Mesendoderm (in vitro differentiated cells): ENCODE measurements at regions not wholly inside any gene's neighbourhood (a gene's known extent, or its start where the extent isn't known, plus 50 kb on each side); places are given as distances from the start of the nearest gene placed in this dataset.

Source experiments
- DNase-seq: peaks from one replicate; pipeline ENCODE4 v3.0.0; 2013
- H2AK5ac ChIP-seq: 2 replicates; pipeline ENCODE4 v1.6.1; 2013; ENCODE audit warnings: low read length, inconsistent platforms
- H2BK120ac ChIP-seq: 2 replicates; pipeline ENCODE4 v1.6.1; 2013; ENCODE audit warnings: low read depth, mild to moderate bottlenecking, low read length, moderate library complexity, mixed read lengths
- H2BK15ac ChIP-seq: replicated peaks from 2 replicates; pipeline ENCODE4 v1.6.1; 2013; ENCODE audit warnings: low read depth, mild to moderate bottlenecking, moderate library complexity
- H2BK5ac ChIP-seq: 2 replicates; pipeline ENCODE4 v1.6.1; 2013; ENCODE audit warnings: low read length, inconsistent platforms
- H3K18ac ChIP-seq: 2 replicates; pipeline ENCODE4 v1.6.1; 2013; ENCODE audit warnings: mild to moderate bottlenecking, low read length, mixed read lengths
- H3K23ac ChIP-seq: one replicate; pipeline ENCODE4 v1.6.1; 2013; ENCODE audit warnings: low read length
- H3K27ac ChIP-seq: 2 replicates; pipeline ENCODE4 v1.5.1; 2013; ENCODE audit warnings: low read depth, mild to moderate bottlenecking, inconsistent platforms, low read length, moderate library complexity
- H3K27me3 ChIP-seq: 2 replicates; pipeline ENCODE4 v1.6.1; 2013; ENCODE audit warnings: low read length, control low read depth, mild to moderate bottlenecking, inconsistent platforms; ENCODE audit not compliant: insufficient read depth, poor library complexity
- H3K36me3 ChIP-seq: 2 replicates; pipeline ENCODE4 v1.6.1; 2013; ENCODE audit warnings: low read length, inconsistent platforms; ENCODE audit not compliant: control insufficient read depth, insufficient read depth
- H3K4ac ChIP-seq: one replicate; pipeline ENCODE4 v1.6.1; 2013; ENCODE audit warnings: low read depth, mild to moderate bottlenecking, low read length, moderate library complexity
- H3K4me1 ChIP-seq: 2 replicates; pipeline ENCODE4 v1.6.1; 2013; ENCODE audit warnings: low read depth, low read length, inconsistent platforms; ENCODE audit not compliant: control insufficient read depth
- H3K4me2 ChIP-seq: 2 replicates; pipeline ENCODE4 v1.6.1; 2013; ENCODE audit warnings: low read length
- H3K4me3 ChIP-seq: 2 replicates; pipeline ENCODE4 v1.5.1; 2013; ENCODE audit warnings: mild to moderate bottlenecking, low read length
- H3K56ac ChIP-seq: one replicate; pipeline ENCODE4 v1.6.1; 2013; ENCODE audit warnings: low read length
- H3K79me1 ChIP-seq: 2 replicates; pipeline ENCODE4 v1.6.1; 2013; ENCODE audit warnings: low read length, inconsistent platforms
- H3K79me2 ChIP-seq: 2 replicates; pipeline ENCODE4 v1.6.1; 2013; ENCODE audit warnings: mild to moderate bottlenecking, low read length; ENCODE audit not compliant: control insufficient read depth, insufficient read depth
- H3K9ac ChIP-seq: 2 replicates; pipeline ENCODE4 v1.6.1; 2013; ENCODE audit warnings: low read length, inconsistent platforms
- H4K5ac ChIP-seq: one replicate; pipeline ENCODE4 v1.6.1; 2013; ENCODE audit warnings: low read length
- H4K8ac ChIP-seq: one replicate; pipeline ENCODE4 v1.6.1; 2013; ENCODE audit warnings: low read depth, mild to moderate bottlenecking, control low read depth, low read length, moderate library complexity
- WGBS: extraction: QIAGEN DNeasy Blood & Tissue Kit; methylation state at CpG from one replicate; pipeline ENCODE4 v1.1.7; 2013; ENCODE audit warnings: low lambda C conversion rate, missing lambda C conversion rate; ENCODE audit not compliant: insufficient coverage; ENCODE audit errors: extremely low coverage; 5-methylcytosine and 5-hydroxymethylcytosine counted together

GRCh38 chr16:58906981-58907715, 173.0 kb upstream of the GOT2 start:
- Histone ChIP-seq H3K79me2 (no peaks in the 10 kb centered on the region), H2BK15ac (no peak overlapping the region), H3K4ac (no peak overlapping the region), H3K27ac (no peak overlapping the region), H3K36me3 (no peaks in the 10 kb centered on the region), H2BK120ac (no peak overlapping the region), H3K4me3 (no peak overlapping the region), H3K9ac (no peak overlapping the region), H3K79me1 (no peaks in the 10 kb centered on the region), H3K4me1 (no peaks in the 10 kb centered on the region), H2AK5ac (no peak overlapping the region), H2BK5ac (no peak overlapping the region), H3K4me2 (no peak overlapping the region), H4K5ac (no peak overlapping the region), H4K8ac (no peak overlapping the region), H3K23ac (no peak overlapping the region), H3K18ac (no peak overlapping the region), H3K27me3 (no peaks in the 10 kb centered on the region), H3K56ac (no peak overlapping the region)
- no CpG with 5 or more reads among the region's 8 CpGs for WGBS
- DNase-seq, result no peak

- whole genome bisulfite sequencing, result no CpG with 5 or more reads among the region's 4 CpGs
Observed at GRCh38 chr16:58904291-58904690, 170.2 kb upstream of the GOT2 start.

GRCh38 chr16:58889516-58889915, 155.4 kb upstream of the GOT2 start:
- Histone ChIP-seq H2AK5ac (no peak overlapping the region), H3K27me3 (no peaks in the 10 kb centered on the region), H4K8ac (no peak overlapping the region), H3K9ac (no peak overlapping the region), H3K23ac (no peak overlapping the region), H2BK120ac (no peak overlapping the region), H3K79me2 (no peaks in the 10 kb centered on the region), H3K4me3 (no peak overlapping the region), H3K4ac (no peak overlapping the region), H3K18ac (no peak overlapping the region), H2BK15ac (no peak overlapping the region), H3K36me3 (no peaks in the 10 kb centered on the region), H3K56ac (no peak overlapping the region), H3K79me1 (no peaks in the 10 kb centered on the region), H3K27ac (no peak overlapping the region), H3K4me1 (no peaks in the 10 kb centered on the region), H3K4me2 (no peak overlapping the region), H2BK5ac (no peak overlapping the region), H4K5ac (no peak overlapping the region)
- WGBS, result no CpG with 5 or more reads among the region's 1 CpG
- no peak for DNase-seq

More at GRCh38 chr16:58904291-58904690, 170.2 kb upstream of the GOT2 start:
- no peaks in the 10 kb centered on the region for H3K4me1 ChIP-seq
- H4K5ac ChIP-seq, result no peak overlapping the region
- H2AK5ac ChIP-seq, result no peak overlapping the region
- no peak overlapping the region for H3K23ac ChIP-seq
- H3K36me3 ChIP-seq, result no peaks in the 10 kb centered on the region
- no peak overlapping the region for H3K4ac ChIP-seq
- H3K4me3 ChIP-seq, result no peak overlapping the region
- H4K8ac ChIP-seq, result no peak overlapping the region
- H3K27me3 ChIP-seq, result no peaks in the 10 kb centered on the region
- no peak overlapping the region for H3K56ac ChIP-seq
- no peak overlapping the region for H2BK120ac ChIP-seq
- H3K79me1 ChIP-seq, result no peaks in the 10 kb centered on the region
- no peak overlapping the region for H3K27ac ChIP-seq
- H2BK15ac ChIP-seq, result no peak overlapping the region
- H2BK5ac ChIP-seq, result no peak overlapping the region
- H3K9ac ChIP-seq, result no peak overlapping the region
- no peaks in the 10 kb centered on the region for H3K79me2 ChIP-seq
- no peak overlapping the region for H3K4me2 ChIP-seq
- no peak for DNase-seq
- H3K18ac ChIP-seq, result no peak overlapping the region

GRCh38 chr16:58885528-58886170, 151.5 kb upstream of the GOT2 start:
- no peak overlapping the region for H2AK5ac ChIP-seq
- no peak overlapping the region for H3K4me2 ChIP-seq
- no peak overlapping the region for H3K4ac ChIP-seq
- H3K18ac ChIP-seq, result no peak overlapping the region
- H3K36me3 ChIP-seq, result no peaks in the 10 kb centered on the region
- H2BK120ac ChIP-seq, result no peak overlapping the region
- no CpG with 5 or more reads among the region's 5 CpGs for WGBS
- H3K56ac ChIP-seq, result no peak overlapping the region
- DNase-seq, result no peak
- H3K4me1 ChIP-seq, result no peaks in the 10 kb centered on the region
- H3K27ac ChIP-seq, result no peak overlapping the region
- H4K8ac ChIP-seq, result no peak overlapping the region
- H3K79me1 ChIP-seq, result no peaks in the 10 kb centered on the region
- no peaks in the 10 kb centered on the region for H3K27me3 ChIP-seq
- no peak overlapping the region for H2BK15ac ChIP-seq
- no peaks in the 10 kb centered on the region for H3K79me2 ChIP-seq
- no peak overlapping the region for H3K4me3 ChIP-seq
- no peak overlapping the region for H2BK5ac ChIP-seq
- H3K23ac ChIP-seq, result no peak overlapping the region
- H3K9ac ChIP-seq, result no peak overlapping the region
- no peak overlapping the region for H4K5ac ChIP-seq

- Histone ChIP-seq H3K79me2 (no peaks in the 10 kb centered on the region), H4K5ac (no peak overlapping the region), H3K36me3 (no peaks in the 10 kb centered on the region), H3K4me1 (no peaks in the 10 kb centered on the region), H3K79me1 (no peaks in the 10 kb centered on the region), H3K9ac (no peak overlapping the region), H2AK5ac (no peak overlapping the region), H3K27me3 (no peaks in the 10 kb centered on the region), H3K4ac (no peak overlapping the region), H3K4me3 (no peak overlapping the region), H3K4me2 (no peak overlapping the region), H4K8ac (no peak overlapping the region), H3K56ac (no peak overlapping the region), H2BK5ac (no peak overlapping the region), H3K27ac (no peak overlapping the region), H2BK15ac (no peak overlapping the region), H3K18ac (no peak overlapping the region), H2BK120ac (no peak overlapping the region), H3K23ac (no peak overlapping the region)
- no peak for DNase-seq
Observed at GRCh38 chr16:58884141-58884540, 150.0 kb upstream of the GOT2 start.

GRCh38 chr16:58883131-58883530, 149.0 kb upstream of the GOT2 start:
- Histone ChIP-seq H3K4me1 (no peaks in the 10 kb centered on the region), H3K36me3 (no peaks in the 10 kb centered on the region), H3K4ac (no peak overlapping the region), H3K4me2 (no peak overlapping the region), H2BK120ac (no peak overlapping the region), H4K8ac (no peak overlapping the region), H3K79me1 (no peaks in the 10 kb centered on the region), H2BK5ac (no peak overlapping the region), H3K56ac (no peak overlapping the region), H2AK5ac (no peak overlapping the region), H3K27ac (no peak overlapping the region), H4K5ac (no peak overlapping the region), H3K23ac (no peak overlapping the region), H3K18ac (no peak overlapping the region), H3K9ac (no peak overlapping the region), H3K79me2 (no peaks in the 10 kb centered on the region), H3K27me3 (no peaks in the 10 kb centered on the region), H3K4me3 (no peak overlapping the region), H2BK15ac (no peak overlapping the region)
- WGBS, result no CpG with 5 or more reads among the region's 3 CpGs
- no peak for DNase-seq
